ENCODE measurements at regions not wholly inside any gene's neighbourhood (a gene's known extent, or its start where the extent isn't known, plus 50 kb on each side); places are given as distances from the start of the nearest gene placed in this dataset.

DNA sequence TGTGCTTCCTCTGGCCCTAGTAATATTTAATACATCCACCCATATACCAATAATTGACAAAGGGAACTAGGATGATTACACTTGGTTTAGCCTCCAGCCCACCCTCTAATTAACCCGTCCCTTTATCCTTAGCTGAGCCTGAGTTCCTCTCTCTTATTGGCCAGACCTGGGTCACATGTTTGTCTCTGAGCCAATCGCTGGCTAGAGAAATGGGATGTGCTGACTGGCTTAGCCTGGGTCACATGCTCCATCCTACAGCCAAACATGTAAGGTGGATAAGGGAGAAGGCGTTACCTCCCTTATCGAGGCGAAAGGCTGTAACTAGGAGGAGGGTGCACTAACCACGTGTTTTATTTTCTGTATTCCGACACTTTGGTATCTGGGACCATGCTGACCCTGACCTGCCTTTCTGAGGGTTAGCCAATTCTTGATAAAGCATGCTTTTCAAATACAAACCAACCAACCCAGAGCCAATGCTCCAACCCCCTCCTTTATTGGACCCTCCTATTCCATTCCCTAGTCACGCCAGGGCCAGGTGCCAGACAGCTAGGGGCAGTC lies 262.7 kb downstream of the PREX1 start:
- no peak for DNase-seq (ENCODE audit: insufficient read length, low spot score, missing footprints)
- no peaks in the 10 kb centered on the region for H3K4me1 ChIP-seq (ENCODE audit: insufficient read depth, low read length)
- H3K27me3 ChIP-seq (ENCODE audit: insufficient read depth, low read length): no peaks in the 10 kb centered on the region
- no peaks in the 10 kb centered on the region for H3K9me3 ChIP-seq (ENCODE audit: low read depth, low read length)
- TF ChIP-seq, protein P1, sequence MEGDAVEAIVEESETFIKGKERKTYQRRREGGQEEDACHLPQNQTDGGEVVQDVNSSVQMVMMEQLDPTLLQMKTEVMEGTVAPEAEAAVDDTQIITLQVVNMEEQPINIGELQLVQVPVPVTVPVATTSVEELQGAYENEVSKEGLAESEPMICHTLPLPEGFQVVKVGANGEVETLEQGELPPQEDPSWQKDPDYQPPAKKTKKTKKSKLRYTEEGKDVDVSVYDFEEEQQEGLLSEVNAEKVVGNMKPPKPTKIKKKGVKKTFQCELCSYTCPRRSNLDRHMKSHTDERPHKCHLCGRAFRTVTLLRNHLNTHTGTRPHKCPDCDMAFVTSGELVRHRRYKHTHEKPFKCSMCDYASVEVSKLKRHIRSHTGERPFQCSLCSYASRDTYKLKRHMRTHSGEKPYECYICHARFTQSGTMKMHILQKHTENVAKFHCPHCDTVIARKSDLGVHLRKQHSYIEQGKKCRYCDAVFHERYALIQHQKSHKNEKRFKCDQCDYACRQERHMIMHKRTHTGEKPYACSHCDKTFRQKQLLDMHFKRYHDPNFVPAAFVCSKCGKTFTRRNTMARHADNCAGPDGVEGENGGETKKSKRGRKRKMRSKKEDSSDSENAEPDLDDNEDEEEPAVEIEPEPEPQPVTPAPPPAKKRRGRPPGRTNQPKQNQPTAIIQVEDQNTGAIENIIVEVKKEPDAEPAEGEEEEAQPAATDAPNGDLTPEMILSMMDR (IDR thresholded peaks at IDR 0.05; ENCODE audit: extremely low read depth, low read depth, low read length): no peak
- no peaks in the 10 kb centered on the region for H4K20me1 ChIP-seq (ENCODE audit: insufficient read depth, low read length)
- no peak overlapping the region for H2AFZ ChIP-seq (ENCODE audit: low read length)
- no peaks in the 10 kb centered on the region for H3K36me3 ChIP-seq (ENCODE audit: insufficient read depth, low read length)
- H3K27ac ChIP-seq (ENCODE audit: low read depth, low read length): no peak overlapping the region
- H3K4me3 ChIP-seq (ENCODE audit: insufficient read depth, low read length): no peak overlapping the region
- H3K4me2 ChIP-seq (ENCODE audit: insufficient read depth, low read length): no peak overlapping the region
- no peaks in the 10 kb centered on the region for H3K79me2 ChIP-seq (ENCODE audit: insufficient read depth, low read length)

DNA sequence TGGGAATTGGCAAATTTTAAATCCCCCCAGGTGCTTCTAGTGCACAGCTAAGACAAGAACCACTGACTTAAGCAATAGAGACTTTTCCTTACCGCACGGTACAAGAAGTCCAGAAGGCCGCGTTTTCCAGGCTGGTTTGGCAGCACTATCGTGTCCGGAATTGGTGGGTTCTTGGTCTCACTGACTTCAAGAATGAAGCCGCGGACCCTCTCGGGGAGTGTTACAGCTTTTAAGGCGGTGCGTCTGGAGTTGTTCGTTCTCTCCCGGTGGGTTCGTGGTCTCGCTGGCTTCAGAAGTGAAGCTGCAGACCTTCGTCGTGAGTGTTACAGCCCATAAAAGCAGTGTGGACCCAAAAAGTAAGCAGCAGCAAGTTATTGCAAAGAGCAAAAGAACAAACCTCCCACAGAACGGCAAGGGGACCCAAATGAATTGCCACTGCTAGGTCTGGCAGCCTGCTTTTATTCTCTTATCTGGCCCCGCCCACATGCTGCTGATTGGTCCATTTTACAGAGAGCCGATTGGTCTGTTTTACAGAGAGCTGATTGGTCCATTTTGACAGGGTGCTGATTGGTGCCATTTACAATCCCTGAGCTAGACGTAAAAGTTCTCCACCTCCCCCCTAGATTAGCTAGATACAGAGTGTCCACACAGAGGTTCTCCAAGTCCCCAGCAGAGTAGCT lies 264.5 kb downstream of the PREX1 start:
- Histone ChIP-seq H3K4me2 (ENCODE audit: insufficient read depth, low read length) (no peak overlapping the region), H3K4me3 (ENCODE audit: insufficient read depth, low read length) (no peak overlapping the region), H3K27me3 (ENCODE audit: insufficient read depth, low read length) (no peaks in the 10 kb centered on the region), H3K9me3 (ENCODE audit: low read depth, low read length) (no peaks in the 10 kb centered on the region), H3K4me1 (ENCODE audit: insufficient read depth, low read length) (no peaks in the 10 kb centered on the region), H2AFZ (ENCODE audit: low read length) (no peak overlapping the region), H3K36me3 (ENCODE audit: insufficient read depth, low read length) (no peaks in the 10 kb centered on the region), H3K27ac (ENCODE audit: low read depth, low read length) (no peak overlapping the region), H4K20me1 (ENCODE audit: insufficient read depth, low read length) (no peaks in the 10 kb centered on the region), H3K79me2 (ENCODE audit: insufficient read depth, low read length) (no peaks in the 10 kb centered on the region)
- TF ChIP-seq, protein P1 (IDR thresholded peaks at IDR 0.05; ENCODE audit: extremely low read depth, low read depth, low read length): no peak
- DNase-seq (ENCODE audit: insufficient read length, low spot score, missing footprints): peak; percentile 52

DNA sequence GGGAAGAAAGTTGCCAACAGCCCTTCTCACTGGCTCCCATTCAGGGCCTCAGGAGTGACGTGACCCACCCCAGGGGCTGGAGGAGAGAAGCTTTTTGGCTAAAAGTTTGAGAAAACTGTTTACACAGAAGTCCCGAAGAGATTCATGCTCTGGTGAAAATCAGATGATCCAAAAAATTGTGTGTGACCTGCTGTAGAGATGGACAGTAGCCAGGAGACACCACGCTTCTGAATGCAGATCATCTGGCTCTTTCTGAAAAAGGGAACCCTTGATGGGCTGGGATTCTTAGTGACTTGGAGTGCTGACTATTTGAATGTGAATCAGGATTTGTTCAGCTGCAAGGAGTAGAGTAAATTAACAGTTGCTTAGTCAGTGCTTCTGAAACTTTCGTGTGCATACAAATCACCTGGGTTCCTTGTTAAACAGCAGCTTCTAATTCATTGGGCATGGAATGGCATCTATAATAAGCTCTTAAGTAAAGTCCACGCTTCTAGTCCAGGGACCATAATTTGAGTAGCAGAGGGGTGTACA lies 265.1 kb downstream of the PREX1 start:
- Histone ChIP-seq H4K20me1 (ENCODE audit: insufficient read depth, low read length) (no peaks in the 10 kb centered on the region), H3K4me3 (ENCODE audit: insufficient read depth, low read length) (no peak overlapping the region), H3K36me3 (ENCODE audit: insufficient read depth, low read length) (no peaks in the 10 kb centered on the region), H3K4me2 (ENCODE audit: insufficient read depth, low read length) (no peak overlapping the region), H2AFZ (ENCODE audit: low read length) (no peak overlapping the region), H3K9me3 (ENCODE audit: low read depth, low read length) (no peaks in the 10 kb centered on the region), H3K27me3 (ENCODE audit: insufficient read depth, low read length) (no peaks in the 10 kb centered on the region), H3K4me1 (ENCODE audit: insufficient read depth, low read length) (no peaks in the 10 kb centered on the region), H3K79me2 (ENCODE audit: insufficient read depth, low read length) (no peaks in the 10 kb centered on the region), H3K27ac (ENCODE audit: low read depth, low read length) (no peak overlapping the region)
- no peak for DNase-seq (ENCODE audit: insufficient read length, low spot score, missing footprints)
- TF ChIP-seq, protein P1 (IDR thresholded peaks at IDR 0.05; ENCODE audit: extremely low read depth, low read depth, low read length): no peak

DNA sequence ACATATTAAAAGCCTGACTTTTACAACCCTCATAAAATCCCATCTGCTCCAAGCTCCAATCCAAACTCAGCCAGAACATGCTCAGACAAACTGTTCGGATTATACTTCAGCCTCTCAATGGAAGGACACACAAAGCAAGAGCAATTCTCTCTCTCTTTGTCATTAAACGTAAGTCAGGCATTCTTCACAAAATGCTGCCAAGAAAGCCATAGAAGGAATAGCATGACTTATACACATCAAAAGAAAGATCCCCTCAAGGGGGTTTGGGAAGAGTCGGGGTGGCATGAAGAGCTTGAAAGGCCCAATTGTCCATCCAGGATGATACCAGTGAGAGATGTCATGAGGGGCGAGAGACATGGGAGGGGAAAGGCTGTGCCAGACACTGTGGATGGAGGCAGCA lies 268.9 kb downstream of the PREX1 start:
- no peak overlapping the region for H3K4me2 ChIP-seq (ENCODE audit: insufficient read depth, low read length)

More for the DNA sequence above, 268.9 kb downstream of the PREX1 start:
- H3K27me3 ChIP-seq (ENCODE audit: insufficient read depth, low read length): no peaks in the 10 kb centered on the region
- H3K9me3 ChIP-seq (ENCODE audit: low read depth, low read length): no peaks in the 10 kb centered on the region
- no peaks in the 10 kb centered on the region for H3K79me2 ChIP-seq (ENCODE audit: insufficient read depth, low read length)
- H3K36me3 ChIP-seq (ENCODE audit: insufficient read depth, low read length): no peaks in the 10 kb centered on the region
- H4K20me1 ChIP-seq (ENCODE audit: insufficient read depth, low read length): no peaks in the 10 kb centered on the region
- H3K27ac ChIP-seq (ENCODE audit: low read depth, low read length): no peak overlapping the region
- DNase-seq (ENCODE audit: insufficient read length, low spot score, missing footprints): no peak
- TF ChIP-seq, protein P1 (IDR thresholded peaks at IDR 0.05; ENCODE audit: extremely low read depth, low read depth, low read length): no peak
- no peak overlapping the region for H2AFZ ChIP-seq (ENCODE audit: low read length)
- no peaks in the 10 kb centered on the region for H3K4me1 ChIP-seq (ENCODE audit: insufficient read depth, low read length)
- H3K4me3 ChIP-seq (ENCODE audit: insufficient read depth, low read length): no peak overlapping the region

All from osteoblast (primary cell).